Fibroblast of peridontal ligament (primary cell): ENCODE measurements at regions not wholly inside any gene's neighbourhood (a gene's known extent, or its start where the extent isn't known, plus 50 kb on each side); places are given as distances from the start of the nearest gene placed in this dataset.
A peak's percentile ranks its signal among the peaks of the same experiment; 100 is the strongest.

ENCODE experiments used
- DNase-seq: peaks from one replicate; pipeline ENCODE4 v3.0.0-alpha.2; 2010; ENCODE audit errors: extremely low read depth

- DNase-seq: no peak
Observed at GRCh38 chrX:38988301-38988700, 187.0 kb downstream of the MID1IP1 start.

GRCh38 chrX:38989076-38989475, 187.8 kb downstream of the MID1IP1 start:
- no peak for DNase-seq

GRCh38 chrX:38991656-38992440, 190.6 kb downstream of the MID1IP1 start:
- no peak for DNase-seq

- DNase-seq: no peak
Observed at GRCh38 chrX:38992441-38993096, 191.3 kb downstream of the MID1IP1 start.

- no peak for DNase-seq
Observed at GRCh38 chrX:38993500-38993899, 192.2 kb downstream of the MID1IP1 start.

- no peak for DNase-seq
Observed at GRCh38 chrX:38999099-38999498, 197.8 kb downstream of the MID1IP1 start.

- DNase-seq: peak; percentile 57
Observed at GRCh38 chrX:38999967-39000745, 198.9 kb downstream of the MID1IP1 start.

GRCh38 chrX:39000802-39001201, 199.5 kb downstream of the MID1IP1 start:
- DNase-seq: peak; percentile 41

- no peak for DNase-seq
Observed at GRCh38 chrX:39002466-39002865, 201.2 kb downstream of the MID1IP1 start.

GRCh38 chrX:39008549-39008948, 207.3 kb downstream of the MID1IP1 start:
- DNase-seq: no peak

- no peak for DNase-seq
Observed at GRCh38 chrX:39011454-39012221, 210.4 kb downstream of the MID1IP1 start.

- peak; percentile 70 for DNase-seq
Observed at GRCh38 chrX:39012621-39013111, 211.4 kb downstream of the MID1IP1 start.

GRCh38 chrX:39016556-39016955, 215.3 kb downstream of the MID1IP1 start:
- DNase-seq: no peak

- no peak for DNase-seq
Observed at GRCh38 chrX:39017077-39017476, 215.8 kb downstream of the MID1IP1 start.

GRCh38 chrX:39017716-39018115, 216.5 kb downstream of the MID1IP1 start:
- no peak for DNase-seq

- no peak for DNase-seq
Observed at GRCh38 chrX:39018541-39018940, 217.3 kb downstream of the MID1IP1 start.

- no peak for DNase-seq
Observed at GRCh38 chrX:39019056-39019455, 217.8 kb downstream of the MID1IP1 start.

GRCh38 chrX:39020051-39020669, 218.9 kb downstream of the MID1IP1 start:
- no peak for DNase-seq

GRCh38 chrX:39022106-39022505, 220.8 kb downstream of the MID1IP1 start:
- peak; percentile 31 for DNase-seq

- no peak for DNase-seq
Observed at GRCh38 chrX:39029221-39029620, 228.0 kb downstream of the MID1IP1 start.

GRCh38 chrX:39030636-39031035, 229.4 kb downstream of the MID1IP1 start:
- no peak for DNase-seq
